ENCODE measurements at regions not wholly inside any gene's neighbourhood (a gene's known extent, or its start where the extent isn't known, plus 50 kb on each side); places are given as distances from the start of the nearest gene placed in this dataset.

GRCh38 chr11:95506777-95507176 lies 275.8 kb upstream of the SESN3 start:
- H3K27me3 ChIP-seq, result no peaks in the 10 kb centered on the region
- no peaks in the 10 kb centered on the region for H3K79me2 ChIP-seq
- no peaks in the 10 kb centered on the region for H3K4me1 ChIP-seq (ENCODE audit: insufficient read depth)
- WGBS (ENCODE audit: low lambda C conversion rate, missing lambda C conversion rate), result 83% methylated on average over 2 of the region's 2 CpGs
- no peaks in the 10 kb centered on the region for H3K9me3 ChIP-seq (ENCODE audit: low read depth)
- H3K4me3 ChIP-seq, result no peak overlapping the region
- TF ChIP-seq EZH2phosphoT487 (IDR thresholded peaks at IDR 0.05; ENCODE audit: low read depth, severe bottlenecking, unreplicated experiment) (no peak), EZH2 (IDR thresholded peaks at IDR 0.05; ENCODE audit: borderline replicate concordance) (no peak)
- TF ChIP-seq, protein P1, sequence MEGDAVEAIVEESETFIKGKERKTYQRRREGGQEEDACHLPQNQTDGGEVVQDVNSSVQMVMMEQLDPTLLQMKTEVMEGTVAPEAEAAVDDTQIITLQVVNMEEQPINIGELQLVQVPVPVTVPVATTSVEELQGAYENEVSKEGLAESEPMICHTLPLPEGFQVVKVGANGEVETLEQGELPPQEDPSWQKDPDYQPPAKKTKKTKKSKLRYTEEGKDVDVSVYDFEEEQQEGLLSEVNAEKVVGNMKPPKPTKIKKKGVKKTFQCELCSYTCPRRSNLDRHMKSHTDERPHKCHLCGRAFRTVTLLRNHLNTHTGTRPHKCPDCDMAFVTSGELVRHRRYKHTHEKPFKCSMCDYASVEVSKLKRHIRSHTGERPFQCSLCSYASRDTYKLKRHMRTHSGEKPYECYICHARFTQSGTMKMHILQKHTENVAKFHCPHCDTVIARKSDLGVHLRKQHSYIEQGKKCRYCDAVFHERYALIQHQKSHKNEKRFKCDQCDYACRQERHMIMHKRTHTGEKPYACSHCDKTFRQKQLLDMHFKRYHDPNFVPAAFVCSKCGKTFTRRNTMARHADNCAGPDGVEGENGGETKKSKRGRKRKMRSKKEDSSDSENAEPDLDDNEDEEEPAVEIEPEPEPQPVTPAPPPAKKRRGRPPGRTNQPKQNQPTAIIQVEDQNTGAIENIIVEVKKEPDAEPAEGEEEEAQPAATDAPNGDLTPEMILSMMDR (IDR thresholded peaks at IDR 0.05; ENCODE audit: poor library complexity), result no peak
- no peak for DNase-seq (ENCODE audit: low spot score)
- H2AFZ ChIP-seq, result no peak overlapping the region
- no peak overlapping the region for H3K4me2 ChIP-seq
- no peaks in the 10 kb centered on the region for H3K9me2 ChIP-seq (replicated peaks; ENCODE audit: insufficient read depth)
- H4K20me1 ChIP-seq (ENCODE audit: insufficient read depth, poor library complexity, severe bottlenecking), result no peaks in the 10 kb centered on the region
- H3K36me3 ChIP-seq (replicated peaks; ENCODE audit: insufficient read depth, low read depth), result no peaks in the 10 kb centered on the region
- no peak overlapping the region for H3K27ac ChIP-seq

DNA sequence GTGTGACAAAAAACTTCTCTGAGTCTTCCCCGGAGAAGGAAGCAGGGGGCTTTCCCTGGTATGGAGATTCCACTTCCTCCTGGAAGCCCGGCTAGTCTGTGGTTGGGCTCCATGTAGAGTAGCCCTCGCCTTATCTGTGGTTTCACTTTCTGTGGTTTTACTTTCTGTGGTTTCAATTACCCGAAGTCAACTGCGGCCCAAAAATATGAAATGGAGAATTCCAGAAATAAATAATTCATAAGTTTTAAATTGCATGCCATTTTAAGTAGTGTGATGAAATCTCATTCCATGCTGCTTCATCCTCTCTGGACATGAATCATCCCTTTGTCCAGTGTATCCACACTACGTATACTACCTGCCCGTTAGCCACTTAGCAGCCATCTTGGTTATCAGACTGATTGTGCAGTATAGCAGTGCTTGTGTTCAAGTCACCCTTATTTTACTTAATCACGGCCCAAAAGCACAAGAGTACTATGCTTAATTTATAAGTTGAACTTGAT lies 275.0 kb upstream of the SESN3 start:
- H2AFZ ChIP-seq, result no peak overlapping the region
- TF ChIP-seq EZH2 (IDR thresholded peaks at IDR 0.05; ENCODE audit: borderline replicate concordance), result no peak
- TF ChIP-seq, protein P1 (IDR thresholded peaks at IDR 0.05; ENCODE audit: poor library complexity), result no peak
- no peak for TF ChIP-seq EZH2phosphoT487 (IDR thresholded peaks at IDR 0.05; ENCODE audit: low read depth, severe bottlenecking, unreplicated experiment)
- H3K4me2 ChIP-seq, result no peak overlapping the region
- H3K36me3 ChIP-seq (replicated peaks; ENCODE audit: insufficient read depth, low read depth), result no peaks in the 10 kb centered on the region
- no peaks in the 10 kb centered on the region for H3K9me3 ChIP-seq (ENCODE audit: low read depth)
- WGBS (ENCODE audit: low lambda C conversion rate, missing lambda C conversion rate), result 85% methylated on average over 8 of the region's 8 CpGs
- H4K20me1 ChIP-seq (ENCODE audit: insufficient read depth, poor library complexity, severe bottlenecking), result no peaks in the 10 kb centered on the region
- no peaks in the 10 kb centered on the region for H3K79me2 ChIP-seq
- no peak overlapping the region for H3K4me3 ChIP-seq
- DNase-seq (ENCODE audit: low spot score), result no peak
- H3K9me2 ChIP-seq (replicated peaks; ENCODE audit: insufficient read depth), result no peaks in the 10 kb centered on the region
- H3K27ac ChIP-seq, result no peak overlapping the region
- H3K4me1 ChIP-seq (ENCODE audit: insufficient read depth), result no peaks in the 10 kb centered on the region
- H3K27me3 ChIP-seq, result no peaks in the 10 kb centered on the region

- no peaks in the 10 kb centered on the region for H3K79me2 ChIP-seq
- DNase-seq (ENCODE audit: low spot score), result no peak
- H2AFZ ChIP-seq, result no peak overlapping the region
- no peak overlapping the region for H3K4me2 ChIP-seq
- H3K4me1 ChIP-seq (ENCODE audit: insufficient read depth), result peaks cover 13% of the 10 kb centered on the region
- WGBS (ENCODE audit: low lambda C conversion rate, missing lambda C conversion rate), result 88% methylated on average over 1 of the region's 1 CpG
- no peaks in the 10 kb centered on the region for H3K27me3 ChIP-seq
- H3K27ac ChIP-seq, result no peak overlapping the region
- H3K9me3 ChIP-seq (ENCODE audit: low read depth), result no peaks in the 10 kb centered on the region
- H3K9me2 ChIP-seq (replicated peaks; ENCODE audit: insufficient read depth), result no peaks in the 10 kb centered on the region
- H3K4me3 ChIP-seq, result no peak overlapping the region
- H3K36me3 ChIP-seq (replicated peaks; ENCODE audit: insufficient read depth, low read depth), result no peaks in the 10 kb centered on the region
- no peaks in the 10 kb centered on the region for H4K20me1 ChIP-seq (ENCODE audit: insufficient read depth, poor library complexity, severe bottlenecking)
- no peak for TF ChIP-seq EZH2 (IDR thresholded peaks at IDR 0.05; ENCODE audit: borderline replicate concordance)
- no peak for TF ChIP-seq EZH2phosphoT487 (IDR thresholded peaks at IDR 0.05; ENCODE audit: low read depth, severe bottlenecking, unreplicated experiment)
- TF ChIP-seq, protein P1 (IDR thresholded peaks at IDR 0.05; ENCODE audit: poor library complexity), result no peak
These were observed 272.0 kb upstream of the SESN3 start for GRCh38 chr11:95503047-95503446.

- H3K9me2 ChIP-seq (replicated peaks; ENCODE audit: insufficient read depth), result no peaks in the 10 kb centered on the region
- H3K79me2 ChIP-seq, result no peaks in the 10 kb centered on the region
- WGBS (ENCODE audit: low lambda C conversion rate, missing lambda C conversion rate), result 92% methylated on average over 5 of the region's 5 CpGs
- H3K4me3 ChIP-seq, result no peak overlapping the region
- no peaks in the 10 kb centered on the region for H3K36me3 ChIP-seq (replicated peaks; ENCODE audit: insufficient read depth, low read depth)
- no peak overlapping the region for H3K4me2 ChIP-seq
- H3K4me1 ChIP-seq (ENCODE audit: insufficient read depth), result peaks cover 13% of the 10 kb centered on the region
- no peak for TF ChIP-seq EZH2phosphoT487 (IDR thresholded peaks at IDR 0.05; ENCODE audit: low read depth, severe bottlenecking, unreplicated experiment)
- no peak for TF ChIP-seq EZH2 (IDR thresholded peaks at IDR 0.05; ENCODE audit: borderline replicate concordance)
- TF ChIP-seq, protein P1 (IDR thresholded peaks at IDR 0.05; ENCODE audit: poor library complexity), result no peak
- no peaks in the 10 kb centered on the region for H3K27me3 ChIP-seq
- DNase-seq (ENCODE audit: low spot score), result no peak
- no peaks in the 10 kb centered on the region for H4K20me1 ChIP-seq (ENCODE audit: insufficient read depth, poor library complexity, severe bottlenecking)
- no peaks in the 10 kb centered on the region for H3K9me3 ChIP-seq (ENCODE audit: low read depth)
- no peak overlapping the region for H2AFZ ChIP-seq
- no peak overlapping the region for H3K27ac ChIP-seq
These were observed 271.5 kb upstream of the SESN3 start for GRCh38 chr11:95502522-95502921.
